ENCODE measurements at regions not wholly inside any gene's neighbourhood (a gene's known extent, or its start where the extent isn't known, plus 50 kb on each side); places are given as distances from the start of the nearest gene placed in this dataset.

DNA sequence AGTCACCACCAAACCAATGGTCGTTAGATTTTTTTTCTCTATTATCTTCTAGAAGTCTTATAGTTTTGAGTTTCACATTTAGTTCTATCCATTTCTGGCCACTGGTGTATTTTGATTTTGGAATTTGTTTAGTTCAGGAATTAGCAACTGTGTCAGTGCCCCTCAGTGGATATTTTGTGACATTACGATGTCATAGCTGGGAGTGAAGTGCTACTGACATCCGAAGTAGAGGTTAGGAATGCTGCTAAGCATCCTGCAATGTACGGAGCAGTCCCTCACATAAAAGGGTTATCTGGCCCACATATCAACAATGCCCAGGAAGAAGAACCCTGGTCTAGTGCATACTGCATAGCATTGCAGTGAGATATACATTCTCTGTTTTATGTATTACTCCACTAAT is 157.4 kb upstream of the RGPD4 start:
- Histone ChIP-seq H3K9me3 (ENCODE audit: control insufficient read depth, insufficient read depth, low read length) (no peaks in the 10 kb centered on the region; the same call in 1 of the 2 replicates), H3F3A (ENCODE audit: control insufficient read depth, insufficient read depth) (no peaks in the 10 kb centered on the region), H3K36me3 (ENCODE audit: control insufficient read depth, low read length) (no peaks in the 10 kb centered on the region), H3K4me2 (ENCODE audit: low read length) (no peak overlapping the region), H3K27me3 (ENCODE audit: control insufficient read depth, low read length) (no peaks in the 10 kb centered on the region), H3K9me2 (replicated peaks; ENCODE audit: control insufficient read depth, low read length) (no peaks in the 10 kb centered on the region), H4K20me1 (ENCODE audit: control insufficient read depth, insufficient read depth, low read depth, low read length) (no peaks in the 10 kb centered on the region), H3K79me2 (ENCODE audit: control insufficient read depth, low read length) (no peaks in the 10 kb centered on the region), H3K4me1 (ENCODE audit: control insufficient read depth, low read length) (no peaks in the 10 kb centered on the region), H3K4me3 (ENCODE audit: low read length) (no peak overlapping the region), H3K27ac (ENCODE audit: low read depth, low read length) (no peak overlapping the region)
- no peak for TF ChIP-seq EZH2phosphoT487 (IDR thresholded peaks at IDR 0.05; ENCODE audit: borderline replicate concordance, low read length)
- TF ChIP-seq, protein P1, sequence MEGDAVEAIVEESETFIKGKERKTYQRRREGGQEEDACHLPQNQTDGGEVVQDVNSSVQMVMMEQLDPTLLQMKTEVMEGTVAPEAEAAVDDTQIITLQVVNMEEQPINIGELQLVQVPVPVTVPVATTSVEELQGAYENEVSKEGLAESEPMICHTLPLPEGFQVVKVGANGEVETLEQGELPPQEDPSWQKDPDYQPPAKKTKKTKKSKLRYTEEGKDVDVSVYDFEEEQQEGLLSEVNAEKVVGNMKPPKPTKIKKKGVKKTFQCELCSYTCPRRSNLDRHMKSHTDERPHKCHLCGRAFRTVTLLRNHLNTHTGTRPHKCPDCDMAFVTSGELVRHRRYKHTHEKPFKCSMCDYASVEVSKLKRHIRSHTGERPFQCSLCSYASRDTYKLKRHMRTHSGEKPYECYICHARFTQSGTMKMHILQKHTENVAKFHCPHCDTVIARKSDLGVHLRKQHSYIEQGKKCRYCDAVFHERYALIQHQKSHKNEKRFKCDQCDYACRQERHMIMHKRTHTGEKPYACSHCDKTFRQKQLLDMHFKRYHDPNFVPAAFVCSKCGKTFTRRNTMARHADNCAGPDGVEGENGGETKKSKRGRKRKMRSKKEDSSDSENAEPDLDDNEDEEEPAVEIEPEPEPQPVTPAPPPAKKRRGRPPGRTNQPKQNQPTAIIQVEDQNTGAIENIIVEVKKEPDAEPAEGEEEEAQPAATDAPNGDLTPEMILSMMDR (IDR thresholded peaks at IDR 0.05; ENCODE audit: low read depth, low read length, poor library complexity, severe bottlenecking), result no peak

DNA sequence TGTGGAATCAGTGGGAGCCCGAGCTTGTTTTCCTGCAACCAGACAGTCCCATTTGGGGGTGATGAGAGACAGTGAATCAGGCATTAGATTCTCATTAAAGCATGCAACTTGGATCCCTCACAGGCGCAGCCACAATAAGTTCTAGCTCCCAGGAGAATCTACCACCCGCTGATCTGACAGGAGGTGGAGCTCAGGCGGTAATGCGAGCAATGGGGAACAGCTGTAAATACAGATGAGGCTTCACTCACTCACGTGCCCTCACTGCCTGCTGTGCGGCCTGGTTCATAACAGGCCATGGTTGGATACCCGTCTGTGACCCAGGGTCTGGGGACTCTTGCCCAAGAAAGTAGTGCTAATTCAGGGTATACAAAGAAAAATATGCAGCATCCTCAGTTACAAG is 144.8 kb upstream of the RGPD4 start:
- no peaks in the 10 kb centered on the region for H3K9me2 ChIP-seq (replicated peaks; ENCODE audit: control insufficient read depth, low read length)

DNA sequence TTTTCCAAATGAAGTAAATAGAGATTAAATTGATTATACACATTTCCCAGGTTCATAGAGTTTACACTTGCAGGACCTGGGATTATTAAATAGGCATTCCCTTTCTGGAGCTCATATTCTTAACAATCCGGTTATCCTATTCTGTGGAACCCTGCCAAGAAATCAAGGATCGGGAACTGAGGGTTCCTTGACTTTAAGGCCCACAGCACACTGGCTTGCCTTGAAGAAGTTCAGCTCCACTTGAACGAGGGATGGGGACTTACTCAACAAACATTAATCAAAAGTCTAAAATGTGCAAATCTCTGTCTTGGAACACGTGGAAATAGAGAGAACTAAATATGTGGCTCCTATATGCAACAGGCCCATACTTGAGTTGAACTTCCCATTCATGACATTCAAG is 142.3 kb upstream of the RGPD4 start:
- H3K27me3 ChIP-seq (ENCODE audit: control insufficient read depth, low read length), result no peaks in the 10 kb centered on the region
- no peak overlapping the region for H3K4me3 ChIP-seq (ENCODE audit: low read length)
- no peak overlapping the region for H3K4me2 ChIP-seq (ENCODE audit: low read length)
- no peaks in the 10 kb centered on the region for H3K36me3 ChIP-seq (ENCODE audit: control insufficient read depth, low read length)
- H3K9me2 ChIP-seq (replicated peaks; ENCODE audit: control insufficient read depth, low read length), result no peaks in the 10 kb centered on the region
- no peak overlapping the region for H3K27ac ChIP-seq (ENCODE audit: low read depth, low read length)
- H3F3A ChIP-seq (ENCODE audit: control insufficient read depth, insufficient read depth), result no peaks in the 10 kb centered on the region
- no peaks in the 10 kb centered on the region for H4K20me1 ChIP-seq (ENCODE audit: control insufficient read depth, insufficient read depth, low read depth, low read length)
- no peaks in the 10 kb centered on the region for H3K4me1 ChIP-seq (ENCODE audit: control insufficient read depth, low read length)
- TF ChIP-seq EZH2phosphoT487 (IDR thresholded peaks at IDR 0.05; ENCODE audit: borderline replicate concordance, low read length), result no peak
- TF ChIP-seq, protein P1 (IDR thresholded peaks at IDR 0.05; ENCODE audit: low read depth, low read length, poor library complexity, severe bottlenecking), result no peak
- H3K79me2 ChIP-seq (ENCODE audit: control insufficient read depth, low read length), result no peaks in the 10 kb centered on the region
- no peaks in the 10 kb centered on the region for H3K9me3 ChIP-seq (ENCODE audit: control insufficient read depth, insufficient read depth, low read length)

More for the DNA sequence above, 144.8 kb upstream of the RGPD4 start:
- no peaks in the 10 kb centered on the region for H3K79me2 ChIP-seq (ENCODE audit: control insufficient read depth, low read length)
- H4K20me1 ChIP-seq (ENCODE audit: control insufficient read depth, insufficient read depth, low read depth, low read length), result no peaks in the 10 kb centered on the region
- no peaks in the 10 kb centered on the region for H3K4me1 ChIP-seq (ENCODE audit: control insufficient read depth, low read length)
- H3K27me3 ChIP-seq (ENCODE audit: control insufficient read depth, low read length), result no peaks in the 10 kb centered on the region
- H3K9me3 ChIP-seq (ENCODE audit: control insufficient read depth, insufficient read depth, low read length), result no peaks in the 10 kb centered on the region
- TF ChIP-seq EZH2phosphoT487 (IDR thresholded peaks at IDR 0.05; ENCODE audit: borderline replicate concordance, low read length), result no peak
- TF ChIP-seq, protein P1 (IDR thresholded peaks at IDR 0.05; ENCODE audit: low read depth, low read length, poor library complexity, severe bottlenecking), result no peak
- H3K4me2 ChIP-seq (ENCODE audit: low read length), result no peak overlapping the region
- H3K27ac ChIP-seq (ENCODE audit: low read depth, low read length), result no peak overlapping the region
- H3K4me3 ChIP-seq (ENCODE audit: low read length), result no peak overlapping the region
- H3F3A ChIP-seq (ENCODE audit: control insufficient read depth, insufficient read depth), result no peaks in the 10 kb centered on the region
- H3K36me3 ChIP-seq (ENCODE audit: control insufficient read depth, low read length), result no peaks in the 10 kb centered on the region
